IMR-90 (cell line): ENCODE measurements at regions not wholly inside any gene's neighbourhood (a gene's known extent, or its start where the extent isn't known, plus 50 kb on each side); places are given as distances from the start of the nearest gene placed in this dataset.

Experiments used
- BHLHE40 ChIP-seq: fragments of 150-350 bp; IDR thresholded peaks from 2 replicates; pipeline ENCODE4 v1.6.1; 2016; ENCODE audit warnings: mild to moderate bottlenecking, low read depth, low read length
- CEBPB ChIP-seq: IDR thresholded peaks from 2 replicates; pipeline ENCODE4 v1.6.1; 2012; ENCODE audit warnings: low read depth, low read length, improper control_type of control experiment
- FOS ChIP-seq: fragments of 150-350 bp; IDR thresholded peaks from 2 replicates; pipeline ENCODE4 v1.6.1; 2016; ENCODE audit warnings: low read depth, low read length
- MAFK ChIP-seq: IDR thresholded peaks from 2 replicates; pipeline ENCODE4 v1.6.1; 2012; ENCODE audit warnings: low read depth, low read length, improper control_type of control experiment
- NFE2L2 ChIP-seq: fragments of 150-350 bp; IDR thresholded peaks from 2 replicates; pipeline ENCODE4 v1.6.1; 2016; ENCODE audit warnings: low read depth, mild to moderate bottlenecking, low read length
- POLR2A ChIP-seq: IDR thresholded peaks from 2 replicates; pipeline ENCODE4 v1.6.1; 2012; ENCODE audit warnings: mild to moderate bottlenecking, low read depth, low read length
- RAD21 ChIP-seq: IDR thresholded peaks from 2 replicates; pipeline ENCODE4 v1.6.1; 2012; ENCODE audit warnings: low read length, improper control_type of control experiment
- SMC3 ChIP-seq: fragments of 150-350 bp; IDR thresholded peaks from 2 replicates; pipeline ENCODE4 v1.6.1; 2016; ENCODE audit warnings: low read depth, mild to moderate bottlenecking, antibody characterized with exemption, low read length, moderate library complexity
- TF ChIP-seq, protein P1 (sequence below): conservative IDR thresholded peaks from 2 replicates; pipeline ENCODE4 v1.5.1; 2012; ENCODE audit warnings: mild to moderate bottlenecking, low read depth, low read length, improper control_type of control experiment
- TF ChIP-seq, protein P2 (sequence below): fragments of 150-350 bp; IDR thresholded peaks from 2 replicates; pipeline ENCODE4 v1.6.1; 2017; ENCODE audit warnings: mild to moderate bottlenecking, antibody characterized with exemption, low read length, low read depth

DNA sequence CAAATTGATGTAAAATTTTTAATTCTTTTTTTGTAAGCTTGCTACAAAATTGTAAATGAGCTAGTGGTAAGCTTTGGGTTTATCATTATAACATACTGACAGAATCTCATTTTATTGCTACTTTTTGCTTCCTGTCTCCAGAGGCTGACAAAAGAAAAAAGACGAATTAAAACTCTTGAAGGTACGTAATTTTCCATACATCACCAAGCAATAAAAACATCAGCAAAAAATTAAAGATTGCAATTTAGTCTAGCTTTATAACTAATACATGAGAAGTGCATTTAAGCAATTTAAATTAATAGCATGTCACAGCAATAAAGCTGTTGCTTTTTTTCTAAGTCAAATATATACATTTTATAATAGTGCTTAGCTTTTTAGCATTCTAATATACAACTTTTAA lies 94.6 kb upstream of the SNTG2 start:
- TF ChIP-seq, protein P1, sequence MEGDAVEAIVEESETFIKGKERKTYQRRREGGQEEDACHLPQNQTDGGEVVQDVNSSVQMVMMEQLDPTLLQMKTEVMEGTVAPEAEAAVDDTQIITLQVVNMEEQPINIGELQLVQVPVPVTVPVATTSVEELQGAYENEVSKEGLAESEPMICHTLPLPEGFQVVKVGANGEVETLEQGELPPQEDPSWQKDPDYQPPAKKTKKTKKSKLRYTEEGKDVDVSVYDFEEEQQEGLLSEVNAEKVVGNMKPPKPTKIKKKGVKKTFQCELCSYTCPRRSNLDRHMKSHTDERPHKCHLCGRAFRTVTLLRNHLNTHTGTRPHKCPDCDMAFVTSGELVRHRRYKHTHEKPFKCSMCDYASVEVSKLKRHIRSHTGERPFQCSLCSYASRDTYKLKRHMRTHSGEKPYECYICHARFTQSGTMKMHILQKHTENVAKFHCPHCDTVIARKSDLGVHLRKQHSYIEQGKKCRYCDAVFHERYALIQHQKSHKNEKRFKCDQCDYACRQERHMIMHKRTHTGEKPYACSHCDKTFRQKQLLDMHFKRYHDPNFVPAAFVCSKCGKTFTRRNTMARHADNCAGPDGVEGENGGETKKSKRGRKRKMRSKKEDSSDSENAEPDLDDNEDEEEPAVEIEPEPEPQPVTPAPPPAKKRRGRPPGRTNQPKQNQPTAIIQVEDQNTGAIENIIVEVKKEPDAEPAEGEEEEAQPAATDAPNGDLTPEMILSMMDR = no peak
- TF ChIP-seq RAD21 = no peak
- TF ChIP-seq MAFK = no peak
- TF ChIP-seq POLR2A = no peak
- no peak for TF ChIP-seq SMC3
- no peak for TF ChIP-seq FOS
- TF ChIP-seq, protein P2, sequence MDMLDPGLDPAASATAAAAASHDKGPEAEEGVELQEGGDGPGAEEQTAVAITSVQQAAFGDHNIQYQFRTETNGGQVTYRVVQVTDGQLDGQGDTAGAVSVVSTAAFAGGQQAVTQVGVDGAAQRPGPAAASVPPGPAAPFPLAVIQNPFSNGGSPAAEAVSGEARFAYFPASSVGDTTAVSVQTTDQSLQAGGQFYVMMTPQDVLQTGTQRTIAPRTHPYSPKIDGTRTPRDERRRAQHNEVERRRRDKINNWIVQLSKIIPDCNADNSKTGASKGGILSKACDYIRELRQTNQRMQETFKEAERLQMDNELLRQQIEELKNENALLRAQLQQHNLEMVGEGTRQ = no peak
- TF ChIP-seq NFE2L2 = no peak
- TF ChIP-seq CEBPB = no peak
- TF ChIP-seq BHLHE40 = no peak
